PC-3 (cell line): ENCODE measurements at regions not wholly inside any gene's neighbourhood (a gene's known extent, or its start where the extent isn't known, plus 50 kb on each side); places are given as distances from the start of the nearest gene placed in this dataset.
"Not testable (repeated sequence)": the region's sequence is repeated elsewhere in the genome, so short reads cannot be mapped to it uniquely, and the experiment has no call there.

Source experiments
- ATAC-seq: fragments of 200-7000 bp; cut with Tn5 transposase; 2 replicates; pipeline ENCODE4 v1.9.1; 2020; ENCODE audit warnings: mild to moderate bottlenecking, moderate library complexity
- BruUV-seq: library from RNA; stranded (reverse); fragments of 400-500 nt; replicated peaks from 2 replicates; lab custom pipeline; 2021; lab: Mats Ljungman, UMichigan
- CTCF ChIA-PET: fragments of 300-600 bp; sonication (Branson Sonifier 250); formaldehyde crosslinking; loops from one replicate; lab custom pipeline; 2022; ENCODE audit warnings: antibody characterized with exemption; lab: Charles Lee
- POLR2A ChIA-PET: fragments of 300-600 bp; sonication (Branson Sonifier 250); formaldehyde crosslinking; loops from one replicate; lab custom pipeline; 2022; ENCODE audit warnings: antibody characterized with exemption; ENCODE audit not compliant: unreplicated experiment; lab: Charles Lee
- DNase-seq: peaks from one replicate; pipeline ENCODE4 v3.0.0-alpha.2; 2015
- H2AFZ ChIP-seq: fragments of 300-600 bp; sonication (generic); 2 replicates; pipeline ENCODE4 v1.6.0; 2016; ENCODE audit warnings: antibody characterized with exemption, low read length
- H3F3A ChIP-seq: fragments of 300-600 bp; sonication (generic); one replicate; pipeline ENCODE4 v1.6.0; 2017; ENCODE audit warnings: antibody characterized with exemption, low read length, control low read depth, mild to moderate bottlenecking; ENCODE audit not compliant: unreplicated experiment
- H3K27ac ChIP-seq: fragments of 300-600 bp; sonication (generic); 2 replicates; pipeline ENCODE4 v1.5.1; 2016; ENCODE audit warnings: mild to moderate bottlenecking, low read length
- H3K27me3 ChIP-seq: fragments of 300-600 bp; sonication (generic); 2 replicates; pipeline ENCODE4 v1.6.1; 2016; ENCODE audit warnings: low read length, mixed read lengths
- H3K36me3 ChIP-seq: fragments of 300-600 bp; sonication (generic); 2 replicates; pipeline ENCODE4 v1.6.1; 2016; ENCODE audit warnings: low read depth, mixed run types, low read length, mixed read lengths
- H3K4me1 ChIP-seq: fragments of 300-600 bp; sonication (generic); 2 replicates; pipeline ENCODE4 v1.5.1; 2016; ENCODE audit warnings: low read length; ENCODE audit not compliant: insufficient read depth
- H3K4me2 ChIP-seq: fragments of 300-600 bp; sonication (generic); 2 replicates; pipeline ENCODE4 v1.6.0; 2016; ENCODE audit warnings: low read length
- H3K4me3 ChIP-seq: fragments of 300-600 bp; sonication (generic); 2 replicates; pipeline ENCODE4 v1.5.1; 2016; ENCODE audit warnings: mild to moderate bottlenecking, low read length, mixed read lengths
- H3K79me2 ChIP-seq: fragments of 300-600 bp; sonication (generic); 2 replicates; pipeline ENCODE4 v1.6.1; 2017; ENCODE audit warnings: low read length, mixed read lengths
- H3K9ac ChIP-seq: fragments of 300-600 bp; sonication (generic); 2 replicates; pipeline ENCODE4 v1.6.0; 2016; ENCODE audit warnings: mild to moderate bottlenecking, low read length
- H3K9me2 ChIP-seq: fragments of 300-600 bp; sonication (generic); replicated peaks from 2 replicates; pipeline ENCODE4 v1.6.1; 2016; ENCODE audit warnings: mixed run types, low read length, mixed read lengths
- H3K9me3 ChIP-seq: fragments of 300-600 bp; sonication (generic); 2 replicates; pipeline ENCODE4 v1.6.1; 2016; ENCODE audit warnings: low read length, mixed read lengths
- H4K20me1 ChIP-seq: fragments of 300-600 bp; sonication (generic); 2 replicates; pipeline ENCODE4 v1.6.1; 2016; ENCODE audit warnings: low read length, mixed read lengths
- CTCF ChIP-seq: fragments of 300-600 bp; sonication (generic); conservative IDR thresholded peaks from 2 replicates; pipeline ENCODE4 v1.5.1; 2017; ENCODE audit warnings: antibody characterized with exemption, low read depth, mild to moderate bottlenecking, low read length
- EZH2 ChIP-seq: fragments of 300-600 bp; sonication (generic); IDR thresholded peaks from one replicate; pipeline ENCODE4 v1.6.1; 2017; ENCODE audit warnings: antibody characterized with exemption, mild to moderate bottlenecking, low read length; ENCODE audit not compliant: unreplicated experiment
- EZH2phosphoT487 ChIP-seq: fragments of 300-600 bp; sonication (generic); IDR thresholded peaks from 2 replicates; pipeline ENCODE4 v1.6.1; 2018; ENCODE audit warnings: mild to moderate bottlenecking, antibody characterized with exemption, low read length, borderline replicate concordance
- intact Hi-C: fragments of 100-400 bp; cut with micrococcal nuclease; formaldehyde crosslinking; loops from 2 replicates; pipeline ENCODE4 v1.9.0; 2023

- Histone ChIP-seq H3K9me2 (no peaks in the 10 kb centered on the region), H3K27ac (no peak overlapping the region), H3K4me1 (no peaks in the 10 kb centered on the region), H3K4me2 (no peak overlapping the region), H3K36me3 (no peaks in the 10 kb centered on the region), H3K27me3 (peaks cover 20% of the 10 kb centered on the region), H4K20me1 (no peaks in the 10 kb centered on the region), H2AFZ (no peak overlapping the region), H3K9ac (no peak overlapping the region), H3K9me3 (no peaks in the 10 kb centered on the region), H3K79me2 (no peaks in the 10 kb centered on the region), H3F3A (no peaks in the 10 kb centered on the region), H3K4me3 (no peak overlapping the region)
- ATAC-seq, result no peak
- TF ChIP-seq EZH2phosphoT487, result no peak
- TF ChIP-seq EZH2, result no peak
- no peak for TF ChIP-seq CTCF
- DNase-seq, result no peak
- ChIA-PET POLR2A (no interaction called here), CTCF (no interaction called here)
- intact Hi-C loops, result no loop called here
- no TSS peak for BruUV-seq
Observed at GRCh38 chr11:89545691-89546090, 54.5 kb upstream of the NOX4 start.

- H3K27me3 ChIP-seq, POLR2A ChIA-PET, H4K20me1 ChIP-seq, H3K27ac ChIP-seq, H3K79me2 ChIP-seq, CTCF ChIA-PET, H3K4me2 ChIP-seq, ATAC-seq, H3K4me3 ChIP-seq, H3K9me2 ChIP-seq, H3K9me3 ChIP-seq, H3F3A ChIP-seq, H3K4me1 ChIP-seq, DNase-seq, intact Hi-C loops, H3K9ac ChIP-seq, H3K36me3 ChIP-seq, H2AFZ ChIP-seq, BruUV-seq: not testable (repeated sequence)
Observed at GRCh38 chr11:89555781-89556180, 64.6 kb upstream of the NOX4 start.

GRCh38 chr11:89556731-89557707, 65.8 kb upstream of the NOX4 start:
- DNase-seq, result peak; percentile 37
- H3K9me2 ChIP-seq, H3K27me3 ChIP-seq, H4K20me1 ChIP-seq, H3F3A ChIP-seq, H3K27ac ChIP-seq, H3K4me1 ChIP-seq, H3K36me3 ChIP-seq, H2AFZ ChIP-seq, H3K4me3 ChIP-seq, H3K9me3 ChIP-seq, H3K4me2 ChIP-seq, CTCF ChIA-PET, H3K9ac ChIP-seq, H3K79me2 ChIP-seq, BruUV-seq, POLR2A ChIA-PET, ATAC-seq, intact Hi-C loops: not testable (repeated sequence)

GRCh38 chr11:89560598-89560997, 69.4 kb upstream of the NOX4 start:
- POLR2A ChIA-PET, H3K4me2 ChIP-seq, H3K79me2 ChIP-seq, CTCF ChIA-PET, H3K9me3 ChIP-seq, H3K9ac ChIP-seq, BruUV-seq, H2AFZ ChIP-seq, H4K20me1 ChIP-seq, H3K4me3 ChIP-seq, H3K4me1 ChIP-seq, intact Hi-C loops, H3K9me2 ChIP-seq, H3F3A ChIP-seq, ATAC-seq, H3K27me3 ChIP-seq, H3K36me3 ChIP-seq, DNase-seq, H3K27ac ChIP-seq: not testable (repeated sequence)

- DNase-seq, H3K36me3 ChIP-seq, CTCF ChIA-PET, H3K79me2 ChIP-seq, H4K20me1 ChIP-seq, H3K4me3 ChIP-seq, H3K4me2 ChIP-seq, H3K9me2 ChIP-seq, ATAC-seq, H3K27ac ChIP-seq, intact Hi-C loops, H3K27me3 ChIP-seq, H3K4me1 ChIP-seq, H3K9me3 ChIP-seq, POLR2A ChIA-PET, H3K9ac ChIP-seq, BruUV-seq, H2AFZ ChIP-seq, H3F3A ChIP-seq: not testable (repeated sequence)
Observed at GRCh38 chr11:89562731-89563130, 71.6 kb upstream of the NOX4 start.
